SW480 (cell line): ENCODE measurements at regions not wholly inside any gene's neighbourhood (a gene's known extent, or its start where the extent isn't known, plus 50 kb on each side); places are given as distances from the start of the nearest gene placed in this dataset.

Experiments
- DNase-seq: peaks from one replicate; pipeline ENCODE4 v3.0.0-alpha.2; 2016; ENCODE audit warnings: low spot score

GRCh38 chr17:79192503-79193351 is 118.1 kb downstream of the ENGASE start:
- DNase-seq, result no peak

DNA sequence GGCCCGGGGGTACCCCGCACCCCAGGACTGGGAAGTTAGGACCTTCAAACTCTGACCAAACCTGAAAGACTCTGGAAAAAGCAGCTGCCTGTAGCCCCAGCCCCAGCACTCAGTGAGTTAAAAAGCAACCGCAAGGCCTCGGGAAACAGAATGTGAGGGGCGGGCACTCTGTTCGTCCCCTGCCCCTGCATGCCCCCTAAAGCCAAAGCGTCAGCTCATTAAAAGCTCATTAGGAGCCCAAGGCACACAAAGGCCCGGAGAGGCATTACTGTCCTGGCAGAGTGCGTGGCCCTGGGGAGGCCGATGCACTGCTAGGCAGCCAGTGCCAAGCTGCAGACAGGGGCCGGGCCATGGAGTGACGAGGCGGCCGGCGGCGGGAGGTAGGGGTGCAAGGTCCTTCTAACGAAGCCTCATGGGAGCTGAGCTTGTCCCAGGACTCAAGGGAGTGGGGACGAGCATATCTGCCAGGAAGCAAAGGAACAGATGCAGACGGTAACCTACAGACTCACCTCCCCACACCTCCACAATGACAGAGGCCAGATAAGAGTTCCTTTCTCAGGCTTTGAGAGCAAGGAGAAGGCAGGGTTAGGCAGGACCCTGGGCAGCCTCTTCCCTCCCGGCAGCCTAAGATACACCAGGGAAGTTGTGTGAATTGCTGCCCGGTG is 116.8 kb downstream of the ENGASE start:
- DNase-seq, result no peak

DNA sequence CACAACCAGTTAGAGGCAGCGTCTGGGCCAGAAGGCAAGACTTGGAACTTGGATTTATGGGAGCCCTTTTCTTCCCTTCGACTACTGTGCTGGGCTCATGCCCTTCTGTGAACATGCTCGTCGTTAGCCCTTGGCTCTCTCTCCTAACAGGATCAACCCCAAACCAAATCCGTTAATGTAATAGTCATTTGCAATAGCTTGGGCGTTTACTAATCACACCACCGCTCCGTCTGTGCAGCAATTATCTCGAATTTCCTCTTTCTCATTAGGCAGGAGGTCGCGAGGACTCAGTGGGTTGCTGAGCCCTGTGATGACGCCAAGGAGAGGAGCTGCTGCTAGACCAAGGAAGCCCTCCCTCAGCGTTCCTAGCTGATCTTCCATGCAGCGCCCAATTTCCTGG is 114.7 kb downstream of the ENGASE start:
- no peak for DNase-seq

DNA sequence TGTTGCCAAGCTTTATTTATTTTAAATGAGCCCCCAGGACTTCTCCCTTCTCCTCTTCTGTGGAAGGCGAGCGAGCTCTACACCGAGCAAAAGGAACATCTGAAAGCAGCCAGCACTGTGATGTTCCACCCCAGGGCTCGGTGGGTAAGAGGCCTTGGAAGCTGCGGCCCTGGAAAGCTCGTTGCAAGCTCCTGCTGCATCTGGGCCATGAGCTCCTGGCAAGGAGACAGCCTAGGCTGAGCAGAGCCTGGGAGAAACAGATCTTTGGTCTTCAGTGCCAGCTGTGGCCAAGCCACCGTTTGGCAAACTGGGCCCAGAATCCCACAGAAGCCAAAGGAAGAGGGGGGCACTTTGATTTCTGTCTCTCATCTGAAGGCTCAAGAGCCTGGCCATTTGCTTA is 114.1 kb downstream of the ENGASE start:
- DNase-seq, result no peak

GRCh38 chr17:79188048-79188447 is 113.4 kb downstream of the ENGASE start:
- no peak for DNase-seq

DNA sequence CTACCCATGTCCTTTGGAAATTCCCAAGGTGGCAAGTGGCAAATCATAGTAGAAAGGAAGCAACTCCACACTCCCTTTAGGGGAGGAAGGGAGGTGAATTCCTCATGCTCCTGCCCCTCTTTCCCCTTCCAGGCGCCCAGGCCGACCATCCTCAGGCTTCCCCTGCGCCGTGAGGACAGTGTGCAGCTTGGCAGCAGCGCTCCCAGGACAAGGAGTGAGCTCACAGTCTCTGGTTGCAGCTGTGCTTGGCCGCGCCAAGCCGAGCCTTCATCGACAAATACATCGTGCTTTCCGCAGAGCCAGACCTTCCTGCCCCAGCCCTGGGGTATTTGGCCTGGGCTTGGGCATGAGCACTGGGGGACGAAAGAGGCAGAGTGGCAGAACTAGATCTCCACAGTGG is 112.6 kb downstream of the ENGASE start:
- DNase-seq, result no peak

GRCh38 chr17:79186406-79186805 is 111.8 kb downstream of the ENGASE start:
- DNase-seq, result no peak

DNA sequence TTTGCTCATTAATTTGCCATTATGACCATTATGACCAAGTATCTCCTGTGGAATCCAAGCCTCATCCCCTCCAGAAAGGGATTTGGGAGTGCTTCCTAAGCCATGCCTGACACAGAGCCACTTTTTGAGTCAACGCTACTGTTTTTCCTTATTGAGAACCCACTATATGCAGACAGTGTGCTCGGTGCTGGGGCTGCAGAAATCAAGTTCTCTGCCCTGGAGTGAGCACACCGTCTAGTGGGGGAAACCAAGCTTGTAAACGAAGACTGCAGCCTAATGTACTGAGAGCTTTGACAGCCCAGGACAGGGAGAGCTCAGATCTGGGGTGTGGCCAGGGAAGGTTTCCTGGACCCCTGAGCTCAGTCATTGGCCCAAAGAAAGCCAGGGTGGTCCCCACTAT is 111.0 kb downstream of the ENGASE start:
- DNase-seq, result no peak

GRCh38 chr17:79184219-79184618 is 109.6 kb downstream of the ENGASE start:
- no peak for DNase-seq

DNA sequence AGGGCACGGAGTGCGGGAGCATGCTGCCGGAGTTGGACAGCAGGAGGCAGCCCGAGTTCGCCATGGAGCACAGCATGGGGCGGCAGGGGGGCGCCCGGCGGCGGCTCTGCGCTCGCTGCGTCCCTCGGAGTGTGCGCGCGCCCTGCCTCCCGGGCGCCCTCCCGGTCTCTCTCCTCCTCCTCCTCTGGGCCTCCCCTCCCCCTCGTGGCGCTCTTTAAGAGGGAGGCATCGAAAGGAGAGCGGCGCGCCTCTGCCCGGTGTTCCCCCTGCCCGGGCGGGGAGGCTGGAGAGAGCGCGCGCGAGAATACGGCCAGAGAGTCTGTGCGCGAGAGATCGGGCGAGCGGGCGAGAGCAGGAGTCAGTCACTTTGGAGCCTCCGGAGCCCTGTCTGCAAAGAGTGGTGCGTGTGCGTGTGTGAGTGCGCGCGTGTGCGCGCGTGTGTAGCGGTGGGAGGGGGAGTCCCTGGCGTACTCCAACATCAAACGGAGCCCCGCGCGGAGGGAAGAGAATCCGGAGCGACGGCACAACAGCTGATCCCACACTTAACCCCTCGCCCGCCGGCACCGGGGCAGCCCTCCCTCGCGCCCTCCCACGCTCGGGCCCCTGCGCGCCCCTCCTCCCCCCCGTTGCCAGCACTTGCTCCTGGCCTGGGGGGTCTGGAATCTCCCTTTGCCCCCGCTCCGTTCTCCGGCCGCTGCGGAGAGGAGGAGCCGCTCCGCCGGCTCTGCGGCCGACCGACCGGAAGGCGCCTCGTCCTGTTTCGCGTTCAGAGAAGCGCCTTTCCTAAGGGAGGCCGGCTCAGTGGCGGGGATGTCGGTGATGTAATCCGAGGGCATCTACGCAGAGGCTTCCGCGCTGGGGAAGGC is 108.9 kb downstream of the ENGASE start:
- DNase-seq, result no peak

DNA sequence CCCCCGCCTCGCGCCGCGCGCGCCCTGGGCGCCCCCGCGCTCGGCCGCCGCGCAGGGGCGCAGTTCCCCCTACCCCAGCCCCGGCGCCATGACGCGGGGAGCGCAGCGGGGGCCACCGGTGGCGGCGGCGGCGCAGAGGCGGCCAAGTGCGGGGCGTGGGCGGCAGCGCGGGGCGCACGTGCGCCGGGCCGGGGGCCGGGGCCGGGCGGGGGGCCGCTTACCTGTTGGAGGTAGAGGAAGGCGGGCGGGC is 108.3 kb downstream of the ENGASE start:
- DNase-seq, result no peak

DNA sequence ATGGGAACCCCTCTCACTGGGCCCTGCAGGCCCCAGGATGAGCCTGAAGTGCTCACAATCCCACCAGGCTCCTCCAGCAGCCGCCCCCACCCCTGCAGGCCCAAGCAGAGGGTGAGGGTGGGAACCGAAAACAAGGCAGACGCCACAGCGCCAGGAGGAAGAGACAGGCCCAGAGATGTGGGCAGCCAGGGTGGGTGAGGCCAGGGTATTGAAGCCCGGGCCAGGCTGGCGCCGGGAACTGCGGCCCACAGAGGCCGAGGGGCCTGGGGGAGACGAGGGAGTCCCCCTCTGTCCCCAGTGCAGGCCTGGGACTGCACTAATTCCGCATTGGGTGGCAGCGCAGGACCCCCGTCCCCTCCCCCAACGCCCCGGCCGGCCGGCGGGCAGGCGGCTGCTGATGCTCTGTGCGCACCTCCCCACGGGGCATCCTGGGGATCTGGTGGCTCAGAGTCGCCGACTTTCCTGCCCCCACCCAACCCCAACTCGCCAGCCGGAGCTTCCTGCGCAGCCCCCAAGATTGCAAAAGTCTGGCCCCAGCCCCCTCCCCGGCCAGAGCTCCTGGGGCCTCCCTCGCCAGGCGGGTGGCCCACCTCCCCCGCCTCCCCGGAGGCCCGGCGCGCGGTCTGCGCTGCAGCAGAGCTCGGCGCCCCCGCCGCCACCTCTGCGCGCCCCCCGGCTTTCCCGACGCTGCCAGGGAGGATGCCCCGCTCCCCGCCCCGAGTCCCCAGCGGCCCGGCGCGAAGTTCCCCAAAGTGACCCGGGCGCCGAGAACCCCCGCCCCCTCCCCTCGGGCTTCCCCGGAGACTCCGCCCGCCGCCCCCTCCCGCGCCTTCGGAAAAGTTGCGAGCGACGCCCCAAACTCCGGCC is 107.8 kb downstream of the ENGASE start:
- no peak for DNase-seq

- DNase-seq, result no peak
Measured at GRCh38 chr17:79180358-79181005, 105.9 kb downstream of the ENGASE start.

- DNase-seq, result no peak
Measured at GRCh38 chr17:79179334-79179733, 104.7 kb downstream of the ENGASE start.

DNA sequence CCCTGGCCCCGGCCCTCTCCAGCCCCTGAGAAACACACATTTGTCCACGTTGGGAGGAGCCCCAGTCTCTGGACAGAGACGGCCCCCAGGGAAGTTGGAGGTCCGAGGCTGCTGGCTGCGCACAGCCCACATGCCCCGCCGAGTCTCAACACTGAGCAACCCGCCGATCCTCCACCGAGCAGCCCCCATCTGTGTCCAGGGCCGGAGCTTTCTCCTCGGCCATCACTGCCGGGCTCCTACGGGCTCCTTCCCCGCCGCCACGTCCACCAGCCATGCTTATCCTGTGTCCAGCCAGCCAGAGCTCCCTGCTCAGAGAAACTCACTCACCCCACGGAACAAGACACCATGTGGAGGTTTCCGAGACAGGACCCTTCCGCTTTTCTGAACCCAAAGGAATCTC is 103.3 kb downstream of the ENGASE start:
- DNase-seq, result no peak

DNA sequence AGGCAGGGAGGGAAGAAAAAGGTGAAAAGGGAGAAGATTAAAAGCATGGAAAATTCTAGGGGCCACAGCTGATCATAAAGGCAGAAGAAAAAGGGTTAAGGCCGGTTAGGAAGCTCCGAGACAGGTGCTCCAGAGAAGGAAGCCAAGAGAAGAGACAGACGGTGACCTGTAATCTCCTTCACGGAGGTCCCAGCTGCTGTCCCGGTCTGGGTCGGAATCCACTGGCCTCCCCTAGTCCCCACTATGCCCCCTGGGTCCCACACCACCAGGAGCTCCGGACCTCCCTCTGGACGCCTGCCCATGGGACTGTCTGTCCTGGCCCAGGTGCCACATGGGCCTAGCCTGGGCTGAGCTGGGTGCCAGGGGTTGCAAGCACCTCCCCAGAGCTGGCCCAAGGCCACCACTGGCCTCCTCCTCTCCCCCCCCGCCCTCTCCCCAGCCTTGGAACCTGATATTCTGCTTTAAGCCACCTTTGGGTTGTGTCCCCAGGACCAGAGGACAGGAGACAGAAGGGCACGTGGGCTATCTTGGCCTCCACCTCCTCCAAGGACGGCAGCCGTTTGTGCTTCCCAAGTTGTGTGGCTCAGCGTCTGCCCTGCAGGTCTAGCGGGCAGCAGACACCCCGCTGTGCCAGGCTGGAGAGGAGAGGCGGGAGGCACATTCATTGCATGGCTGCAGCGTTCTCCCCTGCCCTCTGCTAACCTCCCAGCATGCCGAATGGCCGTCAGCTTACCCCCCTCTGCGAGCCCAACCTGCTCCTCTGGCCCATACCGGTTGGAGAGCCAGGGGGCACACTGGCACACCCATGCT is 102.4 kb downstream of the ENGASE start:
- no peak for DNase-seq

- DNase-seq, result no peak
Measured at GRCh38 chr17:79174905-79175856, 100.6 kb downstream of the ENGASE start.

GRCh38 chr17:79174193-79174765 is 99.7 kb downstream of the ENGASE start:
- no peak for DNase-seq

DNA sequence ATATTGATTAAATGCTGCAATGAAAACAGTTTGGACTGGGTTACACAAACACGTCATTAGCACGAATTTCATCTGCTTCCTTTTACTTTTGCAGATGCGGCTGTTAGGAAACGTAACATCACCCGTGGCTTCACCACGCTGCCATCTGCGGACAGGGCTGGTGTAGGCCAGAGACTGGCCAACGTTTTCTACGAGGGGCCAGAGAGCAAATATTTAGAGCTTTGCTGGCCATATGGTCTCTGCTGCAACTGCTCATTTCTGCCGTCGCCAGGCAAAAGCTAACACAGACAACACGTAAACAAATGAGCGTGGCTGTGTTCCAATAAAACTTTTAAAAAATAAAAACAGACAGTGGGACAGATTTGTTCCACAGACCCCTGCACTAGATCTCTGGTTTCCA is 96.6 kb downstream of the ENGASE start:
- DNase-seq, result no peak
